HPDE6-E6E7 (cell line): ENCODE measurements at regions not wholly inside any gene's neighbourhood (a gene's known extent, or its start where the extent isn't known, plus 50 kb on each side); places are given as distances from the start of the nearest gene placed in this dataset.

ENCODE experiments used
- DNase-seq: peaks from one replicate; pipeline ENCODE4 v3.0.0; 2011; ENCODE audit warnings: missing footprints; ENCODE audit errors: extremely low spot score

- DNase-seq, result no peak
Observed at GRCh38 chr12:24475337-24475736, 473.6 kb downstream of the BCAT1 start.

- no peak for DNase-seq
Observed at GRCh38 chr12:24473097-24473496, 475.8 kb downstream of the BCAT1 start.

GRCh38 chr12:24470050-24470449, 478.9 kb downstream of the BCAT1 start:
- DNase-seq, result no peak

GRCh38 chr12:24469089-24469488, 479.8 kb downstream of the BCAT1 start:
- DNase-seq, result no peak

DNA sequence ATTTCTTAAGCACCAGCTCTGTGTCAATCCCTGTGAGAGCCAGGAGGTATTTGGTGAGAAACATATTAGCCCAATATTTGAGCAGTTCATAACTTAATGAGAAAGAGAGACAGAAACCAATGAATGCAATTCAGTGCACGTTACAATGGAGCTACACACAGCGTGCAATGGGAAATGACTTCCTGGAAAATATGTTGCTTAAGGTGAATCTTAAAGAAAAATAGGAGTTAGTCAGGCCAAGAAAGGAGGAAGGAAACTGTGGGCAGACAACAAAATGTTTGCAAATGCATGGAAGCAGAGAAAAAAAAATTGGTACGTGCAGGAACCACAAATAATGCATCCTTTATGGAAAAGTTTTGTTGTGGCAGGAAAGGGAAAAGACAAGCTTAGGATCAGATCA, 481.7 kb downstream of the BCAT1 start:
- DNase-seq, result no peak

- no peak for DNase-seq
Observed at GRCh38 chr12:24463375-24463774, 485.5 kb downstream of the BCAT1 start.

- DNase-seq, result no peak
Observed at GRCh38 chr12:24462946-24463345, 486.0 kb downstream of the BCAT1 start.

DNA sequence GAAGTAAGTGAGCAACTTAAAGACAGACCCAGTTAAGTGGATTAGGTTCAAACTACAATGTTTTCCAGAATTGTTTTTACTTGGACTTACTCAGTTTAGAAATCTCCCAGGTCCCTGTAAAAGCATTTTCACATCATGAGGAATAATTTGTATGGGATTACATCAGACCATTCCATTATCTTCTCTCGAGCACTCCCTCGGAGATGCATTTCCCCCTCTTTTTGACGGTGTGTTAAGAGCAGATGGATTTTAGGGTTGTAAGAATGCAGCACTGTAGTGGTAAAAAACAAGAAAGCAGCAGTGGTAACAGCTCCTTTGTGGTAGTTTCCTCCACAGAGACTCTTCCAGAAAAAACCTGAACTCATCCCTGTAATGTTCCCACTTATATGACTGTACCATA, 488.4 kb downstream of the BCAT1 start:
- no peak for DNase-seq

DNA sequence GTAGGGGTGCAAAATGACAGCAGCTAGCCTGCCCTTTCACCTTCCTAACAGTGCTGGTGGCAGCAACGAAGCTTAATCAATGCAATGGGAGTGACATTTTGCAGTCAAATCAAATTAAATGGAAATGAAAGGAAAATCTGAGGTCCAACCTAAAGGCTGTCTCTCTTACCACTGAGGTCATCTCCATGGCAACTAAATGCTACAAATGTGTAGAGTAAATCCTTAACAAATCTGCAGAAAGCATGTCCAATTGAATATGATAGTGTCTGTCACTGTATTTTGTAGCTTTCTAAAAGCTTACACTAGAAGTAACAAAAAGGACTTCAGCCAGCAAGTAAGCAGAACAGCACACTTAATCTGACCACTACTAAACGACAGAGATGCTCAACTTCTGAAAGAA, 488.8 kb downstream of the BCAT1 start:
- DNase-seq, result no peak

- no peak for DNase-seq
Observed at GRCh38 chr12:24455811-24456210, 493.1 kb downstream of the BCAT1 start.

- DNase-seq, result no peak
Observed at GRCh38 chr12:24447678-24448077, 498.2 kb upstream of the SOX5 start.

GRCh38 chr12:24446287-24446686, 496.8 kb upstream of the SOX5 start:
- no peak for DNase-seq

- no peak for DNase-seq
Observed at GRCh38 chr12:24444634-24445033, 495.2 kb upstream of the SOX5 start.

- DNase-seq, result no peak
Observed at GRCh38 chr12:24441458-24441857, 492.0 kb upstream of the SOX5 start.

DNA sequence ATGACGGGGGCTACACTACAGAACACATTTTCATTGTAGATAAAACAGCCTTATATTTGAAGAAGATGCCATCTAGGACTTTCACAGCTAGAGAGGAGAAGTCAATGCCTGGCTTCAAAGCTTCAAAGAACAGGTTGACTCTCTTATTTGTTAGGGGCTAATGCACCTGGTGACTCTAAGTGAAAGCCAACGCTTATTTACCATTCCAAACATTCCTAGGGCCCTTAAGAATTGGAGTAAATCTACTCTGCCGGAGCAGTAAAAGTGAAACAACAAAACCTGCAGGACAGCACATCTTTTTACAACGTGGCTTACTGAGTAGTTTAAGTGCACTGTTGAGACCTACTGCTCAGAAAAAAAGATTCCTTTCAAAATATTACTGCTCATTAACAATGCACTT, 487.2 kb upstream of the SOX5 start:
- no peak for DNase-seq

DNA sequence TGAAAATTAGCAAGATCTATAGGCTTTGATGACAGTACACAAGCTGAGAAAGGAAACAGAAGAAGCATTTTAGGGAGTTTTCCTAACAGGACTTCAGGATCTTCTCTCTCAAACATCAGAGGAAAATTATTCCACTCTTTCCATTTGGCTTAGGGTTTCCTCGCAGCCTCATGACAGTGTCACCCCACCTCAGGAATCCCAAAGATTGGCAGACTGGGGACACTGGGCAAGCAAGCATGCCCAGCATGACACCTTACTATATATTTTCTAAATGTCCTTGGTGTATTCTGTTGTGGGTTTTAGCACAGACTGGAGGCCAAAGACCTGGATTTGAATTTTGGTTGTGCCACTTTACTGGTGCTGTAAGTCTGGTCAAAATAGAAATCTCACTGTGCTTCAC, 482.4 kb upstream of the SOX5 start:
- no peak for DNase-seq

DNA sequence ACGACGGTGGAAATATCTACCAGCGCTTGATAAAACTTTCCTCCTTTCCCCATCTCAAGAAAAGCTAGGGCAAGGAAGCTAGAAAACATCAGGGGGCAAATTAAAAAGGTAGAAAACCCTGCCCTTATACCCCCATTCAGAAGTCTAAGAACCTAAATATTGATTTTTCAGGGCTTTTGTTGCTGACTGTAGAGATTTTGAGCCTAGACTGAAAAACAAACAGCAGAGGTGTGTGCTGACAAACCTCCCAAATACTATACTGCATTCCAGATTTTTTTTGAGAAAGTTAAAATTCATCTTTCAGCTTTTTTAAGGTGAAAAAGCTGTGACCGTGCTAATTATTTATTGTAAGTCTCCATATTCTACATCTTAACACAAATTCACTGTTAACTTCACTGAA, 478.3 kb upstream of the SOX5 start:
- no peak for DNase-seq

DNA sequence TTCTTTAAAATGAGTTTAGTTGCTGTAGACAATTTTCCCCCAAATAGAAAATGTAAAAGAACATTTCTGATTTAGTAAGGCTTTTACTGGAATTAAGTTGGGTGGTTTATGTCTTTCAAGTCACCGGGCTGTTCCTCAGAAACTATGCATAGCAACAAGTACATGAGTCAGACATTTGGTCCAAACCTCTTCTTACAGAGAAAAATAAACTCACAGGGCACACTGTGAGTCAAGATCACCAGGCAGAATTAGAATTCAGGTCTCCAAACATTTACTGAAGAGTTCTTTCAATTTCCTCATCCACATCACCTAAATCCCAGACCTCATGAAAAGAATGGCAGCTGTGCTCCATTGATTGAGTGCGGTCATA, 476.1 kb upstream of the SOX5 start:
- DNase-seq, result no peak

- DNase-seq, result no peak
Observed at GRCh38 chr12:24424889-24425600, 475.6 kb upstream of the SOX5 start.

GRCh38 chr12:24424376-24424775, 474.9 kb upstream of the SOX5 start:
- DNase-seq, result no peak

DNA sequence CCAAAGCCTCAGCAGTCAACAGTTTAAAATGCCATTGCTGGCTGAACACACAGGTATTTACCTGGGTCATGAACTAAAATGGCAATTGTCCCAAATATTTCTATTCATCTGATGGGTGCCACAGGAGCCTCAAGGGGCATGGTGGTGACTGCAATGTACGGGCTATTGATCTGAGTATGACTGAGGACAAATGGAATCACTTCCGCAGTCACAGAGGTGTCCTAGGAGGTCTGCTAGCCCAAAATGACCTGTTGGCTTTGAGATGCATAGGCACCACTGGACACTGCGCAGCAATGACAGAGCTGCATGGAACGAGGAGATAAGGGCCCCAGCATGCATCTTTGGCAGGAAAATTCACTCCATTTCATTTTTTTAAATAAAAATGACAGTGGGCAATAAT, 474.1 kb upstream of the SOX5 start:
- DNase-seq, result no peak

DNA sequence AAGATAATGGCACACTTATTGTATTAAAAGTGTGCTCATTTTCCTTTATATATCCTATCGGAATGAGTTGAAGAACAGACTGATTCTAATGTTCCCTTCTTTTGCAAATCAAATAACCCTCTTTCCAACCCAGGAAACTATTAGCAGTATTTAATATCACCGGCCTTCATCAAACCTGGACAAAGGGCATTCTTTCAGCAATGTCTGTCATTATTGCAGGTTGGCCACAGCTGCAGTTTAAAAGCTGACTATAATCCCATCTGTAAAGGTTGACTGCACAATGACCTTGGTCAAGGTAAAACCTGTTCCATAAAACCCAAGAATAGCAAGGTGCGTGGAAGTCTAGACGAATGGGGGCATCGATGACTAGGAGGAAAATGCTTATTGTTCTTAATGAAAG, 472.3 kb upstream of the SOX5 start:
- DNase-seq, result no peak

GRCh38 chr12:24418157-24418556, 468.7 kb upstream of the SOX5 start:
- no peak for DNase-seq

GRCh38 chr12:24416423-24417109, 467.1 kb upstream of the SOX5 start:
- no peak for DNase-seq
